Embryonic facial prominence (tissue), 1 donor: ENCODE measurements at regions not wholly inside any gene's neighbourhood (a gene's known extent, or its start where the extent isn't known, plus 50 kb on each side); places are given as distances from the start of the nearest gene placed in this dataset.
"Not testable (repeated sequence)": the region's sequence is repeated elsewhere in the genome, so short reads cannot be mapped to it uniquely, and the experiment has no call there.

Experiments used
- DNase-seq: peaks from one replicate; pipeline ENCODE4 v3.0.0-alpha.2; 2016; ENCODE audit errors: extremely low spot score

DNA sequence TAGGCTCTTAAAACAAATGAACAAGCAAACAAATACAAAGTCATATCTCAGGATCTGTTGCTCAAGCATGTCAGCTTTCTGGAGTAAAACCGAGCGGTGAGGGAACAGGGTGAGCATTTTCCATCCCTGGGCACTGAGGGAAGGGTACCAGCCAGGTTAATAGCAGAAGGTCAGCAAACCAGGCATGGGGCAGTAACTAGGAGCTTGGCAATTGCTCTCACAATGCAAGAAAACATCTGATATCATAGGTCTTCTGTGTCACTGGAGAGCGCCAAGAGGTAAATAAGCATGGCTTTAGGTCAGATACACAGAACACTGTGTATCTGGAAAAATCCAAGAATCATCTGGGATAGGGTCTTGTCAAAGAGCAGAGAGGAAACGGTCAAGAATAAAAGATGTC, 521.7 kb upstream of the AUTS2 start:
- no peak for DNase-seq

DNA sequence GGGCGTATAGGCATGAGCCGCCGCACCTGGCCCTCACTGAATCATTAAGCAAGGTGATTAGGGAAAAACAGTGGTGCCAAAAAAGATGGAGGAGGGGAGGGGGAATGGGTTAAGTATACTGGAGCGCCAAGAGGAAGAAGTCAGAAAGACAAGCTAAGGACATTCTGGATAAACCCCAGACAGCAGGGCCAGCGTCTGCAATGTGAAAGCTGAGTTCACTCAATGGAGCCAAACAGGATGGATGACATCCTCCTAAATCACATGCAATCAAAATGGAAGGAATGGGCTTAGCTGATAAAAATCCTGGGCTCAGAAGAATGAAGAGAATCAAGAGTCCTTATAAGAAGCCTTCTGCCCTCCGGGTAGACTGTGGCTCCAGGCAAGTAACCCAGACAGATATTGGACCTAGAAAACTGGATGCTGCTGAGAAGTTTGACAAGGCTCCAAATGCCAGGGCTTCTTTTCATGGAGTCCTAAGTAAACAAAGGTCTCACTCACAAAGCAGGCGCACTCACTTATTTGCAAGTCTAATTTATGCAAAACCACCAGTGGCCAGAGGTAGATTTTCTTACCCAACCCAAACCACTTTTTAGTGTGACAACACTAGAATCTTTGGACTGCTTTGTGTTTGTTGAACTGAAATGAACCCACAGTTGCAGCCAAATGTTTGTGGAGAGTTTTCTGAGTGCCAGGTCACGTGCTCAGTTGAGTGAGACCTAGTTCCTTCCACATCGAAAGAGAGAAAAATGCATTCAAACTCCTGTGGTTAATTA, 519.1 kb upstream of the AUTS2 start:
- no peak for DNase-seq

DNA sequence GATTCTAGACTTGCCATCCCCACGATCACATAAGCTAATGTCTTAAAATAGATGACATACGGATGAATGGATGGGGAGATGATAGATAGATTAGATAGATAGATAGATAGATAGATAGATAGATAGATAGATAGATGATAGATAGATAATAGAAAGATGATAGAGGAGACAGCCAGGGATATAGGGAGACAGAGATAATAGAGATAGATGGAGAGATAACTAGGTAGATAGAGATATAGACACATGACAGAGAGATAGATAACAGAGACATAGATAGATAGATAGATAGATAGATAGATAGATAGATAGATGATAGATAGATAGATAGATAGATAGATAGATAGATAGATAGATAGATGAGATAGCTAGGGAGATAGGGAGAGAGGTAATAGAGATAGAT, 511.0 kb upstream of the AUTS2 start:
- not testable (repeated sequence) for DNase-seq

DNA sequence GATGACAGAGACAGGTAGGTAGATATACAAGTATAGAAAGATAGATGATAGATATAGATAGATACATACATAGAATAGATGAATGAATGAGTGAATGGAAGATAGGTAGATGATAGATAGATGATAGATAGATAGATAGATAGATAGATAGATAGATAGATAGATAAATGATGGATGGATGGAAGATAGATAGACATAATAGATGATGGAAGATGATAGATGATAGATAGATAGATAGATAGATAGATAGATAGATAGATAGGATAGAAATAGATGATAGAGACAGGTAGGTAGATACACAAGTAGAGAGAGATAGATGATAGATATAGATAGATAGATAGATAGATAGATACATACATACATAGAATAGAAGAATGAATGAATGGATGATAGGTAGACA, 510.1 kb upstream of the AUTS2 start:
- DNase-seq = no peak

DNA sequence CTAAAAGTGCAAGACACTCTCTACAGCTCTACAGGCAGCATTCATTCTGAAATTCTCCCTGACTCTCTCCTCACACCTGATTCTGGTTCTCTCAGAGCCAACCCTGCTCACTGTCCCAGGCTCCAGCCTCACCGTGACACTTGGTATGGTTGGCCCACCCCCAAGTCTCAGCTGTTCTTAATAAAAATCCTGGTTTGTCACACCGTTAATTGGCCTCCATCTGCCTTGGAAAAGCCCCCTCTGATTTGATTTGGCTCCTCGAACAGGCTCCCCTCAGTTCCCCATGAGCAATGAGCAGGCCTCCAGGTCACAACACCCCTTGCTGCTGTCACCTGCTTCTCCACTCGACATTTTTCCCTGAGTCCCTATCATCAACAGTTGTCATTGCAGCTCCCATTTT, 507.3 kb upstream of the AUTS2 start:
- DNase-seq = no peak

DNA sequence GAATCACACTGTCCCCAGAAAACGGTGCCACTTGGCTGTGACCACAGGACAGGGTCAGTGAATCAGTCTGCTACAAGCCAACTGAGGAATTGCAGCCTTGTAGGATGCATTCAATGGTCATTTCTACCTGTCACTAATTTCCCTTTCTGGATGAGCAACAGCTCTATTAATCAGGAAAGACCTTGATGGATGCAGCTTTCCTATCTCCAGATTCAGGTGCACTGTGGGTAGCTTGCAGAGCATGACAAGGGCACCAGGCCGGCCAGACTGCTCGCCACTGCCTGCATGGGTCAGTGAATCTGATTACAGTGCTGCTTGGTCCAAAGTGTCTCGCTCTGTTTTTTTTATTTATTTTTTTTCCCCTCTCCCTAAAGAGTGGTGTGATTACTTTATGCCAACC, 506.8 kb upstream of the AUTS2 start:
- DNase-seq = no peak

DNA sequence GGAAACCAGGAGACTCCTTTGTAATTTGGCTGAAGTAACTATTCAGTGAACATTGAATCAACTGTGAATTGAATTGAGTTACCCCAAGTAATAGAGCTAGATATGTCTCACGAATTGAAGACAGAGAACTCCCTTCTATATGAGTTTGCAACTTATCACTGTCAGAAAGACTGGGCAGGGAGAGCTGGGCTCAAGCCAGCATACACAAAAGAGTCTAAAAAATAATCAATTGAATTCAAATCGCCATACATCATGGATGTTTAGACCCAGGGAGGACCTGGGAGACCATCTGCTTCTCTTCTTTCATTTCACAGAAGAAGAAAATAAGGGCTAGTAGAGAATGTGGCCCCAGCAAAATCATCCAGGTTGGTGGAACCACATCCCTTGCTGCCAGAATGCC, 503.1 kb upstream of the AUTS2 start:
- no peak for DNase-seq

DNA sequence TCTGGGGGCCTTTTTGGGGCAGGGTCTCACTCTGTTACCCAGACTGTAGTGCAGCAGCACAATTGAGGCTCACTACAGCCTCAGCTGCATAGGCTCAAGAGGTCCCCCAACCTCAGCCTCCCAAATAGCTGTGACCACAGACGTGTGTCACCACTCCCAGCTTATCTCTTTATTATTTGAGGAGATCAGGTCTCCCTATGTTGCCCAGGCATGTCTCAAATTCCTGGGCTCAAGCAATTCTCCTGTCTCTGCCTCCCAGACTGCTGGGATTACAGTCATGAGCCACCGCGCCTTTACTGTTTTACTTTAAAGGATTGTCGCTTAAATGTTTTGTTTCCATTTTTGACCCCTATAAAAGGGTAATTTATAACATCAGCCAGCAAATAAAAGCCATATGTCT, 502.6 kb upstream of the AUTS2 start:
- no peak for DNase-seq

DNA sequence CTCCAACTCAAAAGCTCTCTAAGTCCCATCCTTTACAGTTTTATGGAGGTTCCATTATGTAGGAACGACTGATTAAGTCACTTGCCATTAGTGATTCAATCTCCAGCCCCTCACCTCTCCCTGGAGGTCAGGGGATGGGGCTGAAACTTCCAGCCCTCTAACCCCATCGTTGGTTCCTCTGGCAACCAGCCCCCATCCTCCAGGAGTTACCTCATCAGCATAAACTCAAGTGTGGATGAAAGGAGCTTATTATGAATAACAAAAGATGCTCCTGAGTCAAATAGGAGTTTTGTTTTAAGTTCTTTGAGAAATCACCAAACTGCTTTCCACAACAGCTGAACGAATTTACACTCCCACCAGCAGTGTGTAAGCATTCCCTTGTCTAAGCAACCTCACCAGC, 494.3 kb upstream of the AUTS2 start:
- no peak for DNase-seq

DNA sequence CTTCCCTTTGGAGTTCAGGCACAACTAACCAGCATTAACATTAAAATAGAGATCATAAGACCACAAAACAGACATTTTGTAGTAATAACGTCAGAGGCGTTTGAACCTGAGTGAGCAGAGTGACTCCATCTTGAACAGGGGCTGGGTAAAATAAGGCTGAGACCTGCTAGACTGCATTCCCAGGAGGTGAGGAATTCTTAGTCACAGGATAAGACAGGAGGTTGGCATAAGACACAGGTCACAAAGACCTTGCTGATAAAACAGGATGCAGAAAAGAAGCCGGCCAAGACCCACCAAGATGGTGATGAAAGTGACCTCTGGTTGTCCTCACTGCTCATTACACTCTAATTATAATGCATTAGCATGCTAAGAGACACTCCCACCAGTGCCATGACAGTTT, 493.2 kb upstream of the AUTS2 start:
- DNase-seq = no peak

DNA sequence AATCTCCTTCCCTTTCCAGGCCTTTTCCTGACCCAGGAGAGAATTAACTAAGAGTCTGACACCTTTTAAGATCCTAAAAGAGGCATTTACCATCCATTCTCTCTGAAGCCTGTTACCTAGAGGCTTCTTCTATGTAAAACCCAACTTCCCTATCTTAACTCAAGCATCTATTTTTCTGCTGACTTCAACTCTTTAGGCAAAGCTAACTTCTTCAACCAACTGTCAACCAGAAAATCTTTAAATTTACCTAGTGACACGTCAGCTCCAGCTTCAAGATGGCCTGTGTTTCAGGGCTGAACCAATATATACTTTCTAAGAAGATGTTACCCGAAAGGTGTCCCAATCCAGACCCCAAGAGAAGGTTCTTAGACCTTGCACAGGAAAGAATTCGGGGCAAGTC, 492.3 kb upstream of the AUTS2 start:
- DNase-seq = no peak

DNA sequence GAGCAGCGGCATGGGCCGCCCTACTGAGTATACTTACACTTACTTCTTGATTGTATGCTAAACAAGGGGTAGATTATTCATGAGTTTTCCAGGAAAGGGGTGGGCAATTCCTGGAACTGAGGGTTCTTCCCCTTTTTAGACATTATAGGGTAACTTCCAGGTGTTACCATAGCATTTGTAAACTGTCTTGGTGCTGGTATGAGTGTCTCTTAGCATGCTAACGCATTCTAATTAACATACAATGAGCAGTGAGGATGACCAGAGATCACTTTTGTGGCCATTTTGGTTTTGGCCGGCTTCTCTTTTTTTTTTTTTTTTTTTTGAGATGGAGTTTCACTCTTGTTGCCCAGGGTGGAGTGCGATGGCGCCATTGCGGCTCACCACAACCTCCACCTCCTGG, 491.8 kb upstream of the AUTS2 start:
- not testable (repeated sequence) for DNase-seq

DNA sequence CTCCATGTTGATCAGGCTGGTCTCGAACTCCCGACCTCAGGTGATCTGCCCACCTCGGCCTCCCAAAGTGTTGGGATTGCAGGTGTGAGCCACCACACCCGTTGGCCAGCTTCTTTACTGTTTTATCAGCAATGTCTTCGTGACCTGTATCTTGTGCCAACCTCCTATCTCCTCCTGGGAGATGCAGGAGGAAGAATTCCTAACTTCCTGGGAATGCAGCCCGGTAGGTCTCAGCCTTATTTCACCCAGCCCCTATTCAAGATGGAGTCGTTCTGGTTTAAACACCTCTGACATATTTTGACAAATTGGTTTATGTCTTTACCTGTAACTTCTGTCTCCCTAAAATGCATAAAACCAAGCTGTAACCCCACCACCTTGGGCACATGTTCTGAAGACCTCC, 491.3 kb upstream of the AUTS2 start:
- DNase-seq = not testable (repeated sequence)

DNA sequence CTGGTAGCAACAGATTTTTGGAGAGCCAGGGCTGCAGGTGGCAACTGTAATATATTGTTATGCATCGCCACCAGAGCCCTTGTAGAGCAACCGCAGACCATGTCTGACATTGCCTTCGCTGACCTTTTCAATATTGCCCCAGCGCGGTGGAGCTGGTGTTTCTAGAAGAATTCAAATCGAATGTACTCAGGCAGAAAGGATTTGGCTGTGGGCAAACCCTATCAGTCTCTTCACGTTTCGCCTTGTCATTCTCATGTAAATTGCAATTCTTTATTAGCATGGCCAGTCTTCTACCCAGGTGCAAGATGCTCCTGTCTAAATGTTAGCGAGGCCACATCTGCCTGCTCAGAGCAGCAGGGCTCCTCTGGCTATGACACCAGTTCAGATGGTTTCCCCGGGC, 490.2 kb upstream of the AUTS2 start:
- no peak for DNase-seq

DNA sequence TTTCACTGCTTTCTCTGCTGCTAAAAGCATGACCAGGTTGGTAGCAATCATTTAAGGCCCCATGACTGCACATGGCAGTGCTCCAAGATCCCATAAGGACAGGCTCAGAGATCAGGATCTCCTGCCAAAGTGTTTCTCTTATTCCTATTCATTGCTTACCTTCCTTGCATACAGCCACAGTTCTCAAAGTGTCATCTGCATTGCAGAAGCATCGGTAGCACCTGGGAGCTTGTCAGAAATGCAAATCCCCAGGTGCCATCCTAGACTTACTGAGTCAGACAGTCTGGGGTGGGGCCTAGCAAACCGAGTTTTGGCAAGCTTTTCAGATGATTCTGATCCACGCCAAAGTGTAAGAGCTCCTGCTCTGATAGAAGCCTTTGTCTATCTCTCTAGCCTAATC, 489.0 kb upstream of the AUTS2 start:
- no peak for DNase-seq

DNA sequence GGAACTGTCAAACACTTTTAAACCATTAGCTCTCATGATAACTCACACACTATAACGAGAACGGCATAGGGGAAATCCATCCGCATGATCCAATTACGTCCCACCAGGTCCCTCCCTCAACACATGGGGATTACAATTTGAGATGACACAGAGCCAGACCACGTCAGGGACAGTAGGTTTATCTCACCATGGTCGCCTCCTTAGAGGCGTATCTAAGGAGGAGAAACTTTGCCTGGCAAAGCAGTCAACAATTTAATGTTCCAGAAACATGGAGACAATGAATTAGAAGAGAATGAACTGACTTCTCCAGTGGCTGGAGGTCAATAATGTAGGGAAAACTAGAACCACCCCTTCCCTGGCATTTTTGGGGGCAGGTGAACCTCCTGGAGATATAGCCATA, 488.4 kb upstream of the AUTS2 start:
- DNase-seq = no peak

DNA sequence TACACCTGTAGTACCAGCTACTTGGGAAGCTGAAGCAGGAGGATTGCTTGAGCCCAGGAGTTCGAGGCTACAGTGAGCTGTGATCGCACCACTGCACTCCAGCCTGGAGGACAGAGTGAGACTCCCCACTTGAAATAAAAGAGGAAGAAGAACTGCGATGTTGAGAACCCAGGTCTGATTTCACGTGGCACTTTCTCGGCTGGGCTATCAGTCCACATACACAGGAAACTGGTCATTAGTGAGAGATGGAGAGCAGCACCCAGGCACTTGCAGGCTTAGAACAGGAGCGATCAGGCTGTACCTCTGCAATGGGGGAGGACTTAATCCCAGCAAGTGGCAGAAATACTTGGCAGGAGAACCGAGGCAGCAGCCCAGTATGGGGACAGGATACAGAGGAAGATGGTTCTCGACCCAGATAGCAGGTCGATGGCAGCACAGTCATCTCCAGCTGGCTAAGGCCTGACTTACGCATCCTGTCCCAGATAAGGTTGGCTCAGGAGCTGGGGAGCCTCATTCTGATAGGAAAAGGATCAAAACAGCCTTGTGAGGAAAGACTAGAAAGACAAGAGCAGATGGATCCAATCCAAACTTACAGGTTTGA, 487.7 kb upstream of the AUTS2 start:
- no peak for DNase-seq

DNA sequence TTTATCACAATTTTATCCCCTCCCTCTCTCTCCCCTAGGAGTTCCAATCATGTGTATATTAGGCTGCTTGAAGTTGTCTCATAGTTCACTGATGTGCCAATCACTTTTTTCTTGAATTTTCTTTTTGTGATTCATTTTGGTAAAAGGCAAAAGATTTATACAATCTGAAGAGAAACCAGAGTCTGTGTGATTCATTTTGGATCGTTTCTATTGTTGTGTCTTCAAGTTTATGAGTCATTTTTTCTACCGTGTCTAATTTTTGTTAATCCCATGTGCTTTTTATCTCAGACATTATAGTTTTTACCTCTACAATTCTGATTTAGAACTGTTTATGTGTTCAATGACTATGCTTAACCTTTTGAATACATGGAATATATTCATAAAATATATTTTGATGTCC, 483.9 kb upstream of the AUTS2 start:
- DNase-seq = no peak

DNA sequence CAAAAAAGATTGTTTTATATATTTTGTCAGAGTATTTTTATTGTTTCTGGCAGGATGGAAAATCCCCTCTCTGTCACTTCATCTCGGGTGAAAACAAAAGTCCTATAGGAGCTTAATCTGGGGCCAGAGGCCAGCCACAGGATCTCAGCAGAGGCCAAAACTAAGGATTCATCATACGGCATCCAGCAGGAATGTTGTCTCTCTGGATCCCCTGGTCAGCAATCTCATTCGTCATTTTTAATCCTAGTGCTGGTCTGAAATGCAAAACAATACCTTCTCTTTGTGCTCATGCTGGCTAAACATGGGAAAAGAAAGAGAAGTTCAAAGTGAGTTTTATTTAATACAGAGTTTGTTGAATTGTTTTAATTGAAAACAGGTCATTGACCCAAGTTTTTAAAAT, 482.5 kb upstream of the AUTS2 start:
- no peak for DNase-seq

DNA sequence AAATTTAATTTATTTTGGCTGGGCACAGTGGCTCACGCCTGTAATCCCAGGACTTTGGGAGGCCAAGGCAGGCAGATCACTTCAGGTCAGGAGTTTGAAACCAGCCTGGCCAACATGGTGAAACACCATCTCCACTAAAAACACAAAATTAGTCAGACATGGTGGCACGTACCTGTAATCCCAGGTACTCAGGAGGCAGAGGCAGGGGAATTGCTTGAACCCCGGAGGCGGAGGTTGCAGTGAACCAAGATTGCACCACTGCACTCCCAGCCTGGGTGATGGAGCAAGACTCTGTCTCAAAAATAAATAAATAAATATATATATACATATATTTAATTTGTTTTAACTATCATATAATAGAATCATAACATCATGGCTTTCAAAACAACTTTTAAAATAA, 482.1 kb upstream of the AUTS2 start:
- DNase-seq = not testable (repeated sequence)

DNA sequence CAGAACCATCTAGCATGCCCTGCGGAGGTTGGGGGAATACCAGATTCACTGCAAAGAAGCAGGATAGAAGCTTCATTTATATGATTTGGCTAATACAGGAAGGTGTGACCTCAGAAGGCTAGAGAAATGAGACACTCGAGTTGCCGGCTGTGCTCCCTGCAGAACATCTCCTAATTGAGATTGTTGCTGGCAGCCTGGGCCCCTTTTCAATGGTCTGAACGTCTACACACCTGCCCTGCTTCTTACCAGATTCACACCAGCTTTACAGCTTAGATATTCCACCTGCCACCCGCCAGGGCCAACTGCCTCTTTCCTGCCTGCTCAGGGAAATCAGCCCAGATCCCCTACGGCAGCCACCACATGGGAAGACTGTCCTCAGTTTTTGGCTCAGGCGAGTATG, 475.3 kb upstream of the AUTS2 start:
- no peak for DNase-seq

DNA sequence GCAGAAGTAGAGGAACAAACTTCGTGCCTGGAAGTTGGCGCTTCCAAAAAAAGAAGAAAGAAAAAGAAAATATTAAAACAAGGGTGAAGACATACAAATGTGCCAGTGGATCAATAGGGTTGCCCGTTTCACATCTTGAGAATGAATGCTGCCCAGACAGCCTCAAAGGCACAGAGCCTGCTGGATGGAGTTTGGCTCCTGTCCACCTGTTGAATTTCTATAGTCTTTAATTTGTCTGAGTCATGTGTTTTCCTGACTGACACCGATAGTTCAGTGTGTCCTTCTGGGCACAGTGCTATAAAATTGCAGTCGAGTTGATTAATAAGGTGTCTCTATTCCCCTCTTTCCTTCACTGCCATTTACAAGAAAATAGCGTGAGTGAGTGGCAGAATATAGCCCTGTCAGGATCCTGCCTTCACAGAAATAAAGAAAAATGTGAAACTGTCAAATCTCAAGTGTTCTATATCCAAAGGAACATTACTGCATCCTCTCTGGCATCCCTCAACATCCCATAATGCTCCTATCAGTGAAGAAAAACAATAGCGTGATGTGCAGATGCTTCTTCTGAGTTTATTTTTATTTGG, 471.3 kb upstream of the AUTS2 start:
- DNase-seq = no peak

DNA sequence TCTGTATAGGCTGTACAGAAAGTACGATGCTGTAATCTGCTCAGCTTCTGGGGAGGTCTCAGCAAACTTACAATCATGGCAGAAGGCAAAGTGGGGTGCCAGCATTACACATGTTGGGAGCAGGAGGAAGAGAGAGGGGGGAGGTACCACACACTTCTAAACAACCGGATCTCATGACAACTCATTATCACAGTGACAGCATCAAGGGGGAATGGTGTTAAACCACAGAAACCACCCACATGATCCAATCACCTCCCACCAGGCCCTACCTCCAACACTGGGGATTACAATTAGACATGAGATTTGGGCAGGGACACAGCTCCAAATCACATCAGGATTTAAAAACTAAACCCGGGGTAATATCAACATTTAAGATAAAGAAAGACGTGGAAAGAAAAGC, 468.8 kb upstream of the AUTS2 start:
- no peak for DNase-seq

DNA sequence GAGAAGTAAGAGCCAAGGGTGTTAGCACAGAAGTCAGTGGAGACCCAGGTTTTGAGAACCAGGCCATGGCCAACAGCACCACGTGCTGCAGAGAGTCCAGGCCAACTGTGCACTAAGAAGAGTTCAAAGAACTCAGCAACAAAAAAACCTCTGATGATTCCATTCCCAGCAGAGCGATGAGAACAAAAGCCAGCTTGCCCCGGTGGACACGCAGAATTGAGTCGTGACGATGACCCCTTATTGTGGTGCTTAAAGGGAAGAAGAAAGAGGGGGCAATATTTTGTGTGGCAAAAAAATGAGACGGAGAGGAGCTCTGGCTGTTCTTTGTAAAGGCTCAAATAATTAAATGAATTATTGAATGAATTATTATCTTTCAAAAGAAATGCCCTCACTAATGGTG, 468.3 kb upstream of the AUTS2 start:
- no peak for DNase-seq
